GM21576 (cell line): ENCODE measurements at regions not wholly inside any gene's neighbourhood (a gene's known extent, or its start where the extent isn't known, plus 50 kb on each side); places are given as distances from the start of the nearest gene placed in this dataset.

Experiments
- ATAC-seq: cut with Tn5 transposase; IDR thresholded peaks from one replicate; pipeline ENCODE4 v1.9.1; 2021; ENCODE audit warnings: mild to moderate bottlenecking, moderate library complexity; ENCODE audit not compliant: unreplicated experiment

- no peak for ATAC-seq
Observed at GRCh38 chr6:6376845-6377244, 56.4 kb upstream of the F13A1 start.

GRCh38 chr6:6377621-6378020 is 57.2 kb upstream of the F13A1 start:
- ATAC-seq = no peak

GRCh38 chr6:6379573-6379972 is 59.1 kb upstream of the F13A1 start:
- ATAC-seq = no peak

- ATAC-seq = no peak
Observed at GRCh38 chr6:6384520-6384919, 64.1 kb upstream of the F13A1 start.

- ATAC-seq = no peak
Observed at GRCh38 chr6:6386010-6386409, 65.5 kb upstream of the F13A1 start.

DNA sequence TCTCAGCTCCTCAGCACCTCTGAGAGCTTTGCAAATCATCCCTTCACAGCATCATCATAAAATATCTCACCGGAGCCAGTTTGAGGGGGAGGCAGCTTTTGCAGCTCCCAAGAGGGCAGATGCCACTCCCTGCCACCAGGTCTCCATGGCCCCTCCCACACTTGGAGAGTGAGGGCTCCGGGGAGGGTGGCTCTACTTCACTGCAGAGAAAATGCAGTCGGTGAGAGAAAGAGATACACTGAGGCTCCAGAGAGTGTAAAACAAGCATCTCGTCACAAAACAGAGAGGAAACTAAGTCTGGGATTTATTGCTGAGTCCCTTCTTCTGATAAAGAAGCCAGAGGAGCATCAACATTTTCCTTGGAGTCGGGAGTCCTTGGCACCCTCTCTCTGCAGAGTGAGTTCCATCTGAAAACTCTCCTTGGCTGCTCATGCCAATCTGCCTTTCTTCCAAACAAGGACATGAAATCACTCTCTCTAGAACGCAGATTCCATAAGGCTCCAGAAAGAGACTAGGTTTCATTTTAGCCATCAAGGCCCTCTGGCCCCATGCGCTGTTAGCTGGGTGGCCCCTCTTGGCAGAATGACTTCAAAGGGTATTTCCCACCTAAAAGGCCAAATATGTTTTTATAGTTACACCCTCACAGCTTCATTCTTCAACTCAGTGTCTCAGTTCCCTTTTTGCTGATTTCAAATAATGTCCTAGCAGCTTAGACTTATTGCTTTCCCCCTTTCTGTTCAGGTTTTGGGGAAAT is 70.6 kb upstream of the F13A1 start:
- peak; percentile 55 for ATAC-seq

DNA sequence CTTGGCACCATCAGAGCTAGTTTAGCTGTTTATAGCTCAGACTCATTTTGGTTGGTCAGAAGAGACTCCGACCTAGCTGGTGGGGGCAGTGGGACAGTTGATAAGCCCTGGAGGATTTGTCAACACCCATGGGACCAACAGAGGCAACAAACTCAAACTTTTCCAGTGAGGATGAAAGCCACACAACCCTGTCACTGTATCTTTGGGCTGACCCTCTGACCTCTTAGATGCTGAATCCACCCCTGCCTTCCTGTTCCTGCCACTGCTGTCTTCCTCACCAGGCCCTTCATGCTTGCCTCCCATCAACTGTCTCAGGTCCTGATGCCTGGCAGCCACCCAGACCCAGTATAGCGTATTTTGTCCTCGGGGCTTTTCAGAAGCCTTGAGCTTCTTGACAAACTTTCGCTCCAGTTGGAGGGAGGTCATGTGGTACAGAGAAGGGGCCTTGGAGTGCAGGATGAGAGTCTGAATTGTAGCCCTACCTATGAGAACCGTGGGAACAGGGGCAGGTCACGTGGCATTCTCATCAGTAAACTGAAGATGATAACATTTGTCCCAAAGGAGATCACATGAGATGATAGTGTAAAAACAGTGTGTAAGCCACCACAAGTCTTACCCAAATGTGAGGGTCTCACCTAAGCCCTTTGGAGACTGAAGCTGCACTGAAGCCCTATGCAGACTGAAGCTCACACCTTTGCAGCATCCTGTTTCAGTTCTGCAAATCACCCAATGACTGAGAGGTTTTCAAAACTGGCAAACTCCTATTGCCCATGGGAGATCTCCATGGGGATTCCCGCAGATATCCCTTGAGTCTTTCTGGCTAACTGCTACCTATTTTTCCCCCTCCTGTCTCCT is 72.0 kb upstream of the F13A1 start:
- ATAC-seq = peak; percentile 72

DNA sequence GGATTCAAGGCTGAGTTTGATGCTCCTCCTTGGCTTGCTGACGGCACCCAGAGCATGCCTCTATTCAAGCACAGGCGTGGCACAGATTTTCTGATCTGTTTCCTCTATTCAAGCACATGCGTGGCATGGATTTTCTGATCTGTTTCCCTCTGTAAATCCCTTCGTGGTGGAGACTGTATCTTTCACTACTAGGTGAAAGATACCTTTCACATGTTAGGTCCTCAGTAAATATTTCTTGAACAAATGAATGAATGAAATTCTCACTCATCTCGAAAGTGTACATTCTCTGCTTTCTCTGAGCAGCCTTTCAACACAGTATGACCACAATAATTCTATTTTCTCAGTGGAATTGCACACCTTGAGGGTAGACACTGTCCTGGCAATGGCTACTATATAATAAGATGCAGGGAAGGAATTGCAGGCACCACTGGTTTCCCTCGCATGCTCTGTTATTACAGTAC is 72.6 kb upstream of the F13A1 start:
- ATAC-seq = peak; percentile 9

DNA sequence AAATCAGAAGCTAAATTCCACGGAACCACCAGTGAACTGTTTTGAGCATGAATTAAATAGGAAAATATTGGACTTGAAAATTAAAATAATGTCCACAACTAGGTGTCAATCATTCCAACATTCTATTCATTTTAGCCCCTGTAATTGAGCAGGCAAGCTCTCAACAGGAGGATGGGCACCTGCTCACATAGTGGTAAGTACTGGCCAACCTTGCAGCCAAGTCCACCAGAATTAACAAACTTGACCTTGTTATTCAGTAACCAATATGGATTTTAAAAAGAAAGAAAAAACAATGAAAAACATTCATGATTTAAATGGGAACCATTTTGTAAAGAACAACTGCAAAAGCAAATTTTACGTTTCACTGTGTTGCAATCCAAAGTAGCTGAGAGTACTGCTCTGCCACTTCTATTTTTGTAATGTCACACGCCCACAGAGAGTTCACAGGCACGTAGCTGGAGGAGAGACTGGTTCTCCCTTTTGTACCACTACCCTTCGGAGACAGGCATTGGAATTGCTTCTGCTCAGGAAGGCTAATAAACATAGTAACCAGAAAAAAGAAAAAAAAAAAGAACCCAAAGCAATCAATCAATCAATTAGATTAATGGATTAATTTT is 75.2 kb upstream of the F13A1 start:
- no peak for ATAC-seq

DNA sequence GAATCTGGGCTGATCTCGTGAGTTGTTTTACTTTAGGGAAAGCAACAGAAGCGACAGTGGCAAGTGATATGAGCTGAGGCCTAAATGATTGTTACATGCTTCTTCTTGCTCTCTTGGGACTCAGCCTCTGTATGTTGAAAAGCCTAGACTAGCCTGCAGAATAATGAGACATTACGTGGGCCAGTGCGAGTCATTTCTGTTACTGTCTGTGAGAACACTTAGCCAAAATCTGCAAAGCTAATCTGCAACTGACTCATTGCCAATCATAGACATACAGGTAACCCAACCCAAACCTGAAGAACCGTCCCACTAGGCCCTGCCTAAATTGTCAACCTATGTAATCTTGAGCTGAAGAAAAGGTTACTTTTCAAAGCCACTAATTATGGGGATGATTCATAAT is 77.4 kb upstream of the F13A1 start:
- ATAC-seq = no peak

GRCh38 chr6:6399568-6399967 is 79.1 kb upstream of the F13A1 start:
- no peak for ATAC-seq

- no peak for ATAC-seq
Observed at GRCh38 chr6:6401401-6401800, 80.9 kb upstream of the F13A1 start.

- no peak for ATAC-seq
Observed at GRCh38 chr6:6402006-6402405, 81.5 kb upstream of the F13A1 start.

DNA sequence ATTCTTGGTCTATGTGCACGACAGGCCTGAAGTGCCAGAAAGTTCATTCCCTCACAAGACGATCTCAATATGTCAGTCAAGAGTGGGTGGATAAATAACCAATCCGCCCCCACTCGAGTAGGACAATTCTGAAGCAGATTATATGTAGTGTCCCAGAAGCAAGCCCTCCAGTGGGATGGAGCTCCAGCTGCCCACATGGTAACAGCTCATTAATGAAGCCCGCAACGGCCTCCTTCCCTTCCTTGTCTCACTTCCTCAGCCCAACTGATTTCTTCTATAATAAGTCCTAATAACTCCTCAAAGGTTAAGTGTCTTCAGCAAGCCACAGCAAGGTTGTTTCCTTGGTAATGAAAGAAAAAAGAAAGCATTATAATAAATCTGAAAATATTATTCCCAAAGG is 82.1 kb upstream of the F13A1 start:
- ATAC-seq = no peak

DNA sequence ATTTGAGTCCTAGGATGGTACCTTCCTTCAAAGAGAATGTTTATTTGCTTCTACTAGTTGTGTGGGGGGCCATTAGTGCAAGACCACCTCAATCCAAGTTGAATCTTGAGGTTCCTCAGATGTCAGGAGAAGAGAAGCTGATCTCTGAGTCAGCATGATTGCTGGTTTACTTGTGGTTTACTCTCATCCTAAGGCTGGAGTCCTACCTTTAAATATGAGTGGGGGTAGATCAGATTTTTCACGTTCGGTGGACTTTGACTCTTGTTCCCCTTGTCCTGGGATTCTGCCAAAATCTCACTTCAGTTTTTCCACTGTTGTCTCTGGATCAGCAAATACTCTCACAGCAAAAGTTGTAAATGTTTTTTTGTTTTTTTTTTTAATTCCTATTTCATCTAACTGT is 84.6 kb upstream of the F13A1 start:
- no peak for ATAC-seq

DNA sequence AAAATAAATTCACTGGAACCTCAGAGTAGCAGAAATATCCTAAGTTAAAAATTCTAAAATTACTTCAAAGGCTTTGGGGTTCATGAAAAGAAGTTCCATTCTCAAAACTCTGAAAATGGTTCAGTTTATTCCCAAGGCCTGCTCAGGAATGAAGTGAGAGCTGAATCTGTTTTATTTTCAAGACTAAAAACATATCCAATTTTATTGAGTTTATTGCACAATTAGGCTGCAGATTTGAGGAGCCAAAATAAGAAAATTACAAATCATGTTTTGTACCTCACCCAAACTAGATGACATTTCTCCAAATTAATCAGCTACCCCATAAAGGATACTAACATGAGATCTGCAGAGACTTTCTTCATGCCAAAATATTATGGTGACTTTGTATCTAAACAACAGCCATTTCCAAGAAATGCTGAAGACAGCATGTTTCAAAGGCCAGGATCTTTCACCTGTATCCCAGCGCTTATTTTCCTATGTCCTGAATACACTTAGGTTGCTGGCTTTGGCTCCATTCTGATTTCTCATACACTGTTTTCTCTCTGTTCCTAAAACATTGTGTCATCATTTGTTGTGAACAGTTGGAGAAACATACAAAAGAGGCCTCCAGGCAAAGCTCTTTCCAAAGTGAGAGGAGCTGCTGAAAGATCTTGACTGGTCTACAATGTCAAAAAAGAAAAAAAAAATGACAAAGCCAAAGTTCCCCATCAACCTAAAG is 85.7 kb upstream of the F13A1 start:
- no peak for ATAC-seq

DNA sequence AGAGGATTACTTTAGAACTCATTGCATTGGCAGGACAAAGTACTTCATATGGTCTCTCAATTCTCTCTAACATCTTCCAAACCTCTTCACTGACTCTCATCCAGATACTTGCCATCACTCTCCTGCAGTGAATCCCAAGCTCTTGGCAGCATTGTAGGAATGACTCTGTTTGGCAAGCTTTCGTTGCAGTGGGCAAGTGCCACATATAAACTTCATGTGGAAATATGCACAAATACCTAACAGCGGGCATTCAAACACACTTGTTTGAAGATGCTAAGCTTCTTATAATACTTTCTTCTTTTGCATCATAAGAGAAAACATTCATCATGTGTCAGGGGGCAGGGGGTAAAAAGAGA is 86.2 kb upstream of the F13A1 start:
- ATAC-seq = no peak

DNA sequence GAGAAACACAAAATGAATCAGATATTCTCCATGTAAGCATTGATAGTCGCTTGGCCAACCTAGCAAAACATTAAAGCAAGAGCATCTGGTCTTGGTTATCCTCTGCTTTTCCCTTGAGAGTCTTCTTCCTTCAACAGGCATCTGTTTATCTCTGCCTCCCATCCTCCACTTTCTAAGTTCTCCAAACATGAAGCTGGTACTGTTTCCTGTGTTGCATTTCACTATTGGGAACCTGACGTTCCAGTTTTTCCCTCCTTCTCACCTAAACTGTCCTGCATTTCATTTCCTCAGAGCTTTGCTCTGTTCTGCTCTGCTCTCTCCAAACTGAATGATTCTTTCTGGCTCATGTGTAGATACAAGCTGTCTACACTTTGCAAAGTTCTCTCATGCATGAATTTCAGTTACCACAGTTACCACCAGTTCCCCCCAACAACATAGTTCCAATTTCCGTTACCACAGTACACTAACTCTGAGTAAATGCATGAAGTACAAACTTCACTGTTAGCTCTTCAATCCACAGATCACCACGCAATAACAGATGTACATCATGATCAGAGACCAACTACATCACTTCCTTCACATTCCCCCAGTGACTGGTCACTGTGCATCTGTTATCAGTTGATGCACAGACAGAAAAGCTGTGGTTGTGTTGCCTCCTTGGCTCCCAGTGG is 86.7 kb upstream of the F13A1 start:
- peak; percentile 96 for ATAC-seq

GRCh38 chr6:6409397-6410030 is 89.1 kb upstream of the F13A1 start:
- ATAC-seq = no peak

GRCh38 chr6:6411115-6411514 is 90.7 kb upstream of the F13A1 start:
- ATAC-seq = no peak
